ENCODE measurements at regions not wholly inside any gene's neighbourhood (a gene's known extent, or its start where the extent isn't known, plus 50 kb on each side); places are given as distances from the start of the nearest gene placed in this dataset.

GRCh38 chr14:53620890-53621289 is 335.7 kb downstream of the BMP4 start:
- TF ChIP-seq CTCF (conservative IDR thresholded peaks at IDR 0.05 in 1 of 2, IDR thresholded peaks at IDR 0.05 in 1 of 2; ENCODE audit: low read depth in 1 of 2, low read length in 2 of 2) = no peak
- TF ChIP-seq EZH2 (IDR thresholded peaks at IDR 0.05; ENCODE audit: low read length, missing control alignments) = no peak

All from fibroblast of lung (primary cell).